Thoracic aorta (tissue), 2 donors: ENCODE measurements at regions not wholly inside any gene's neighbourhood (a gene's known extent, or its start where the extent isn't known, plus 50 kb on each side); places are given as distances from the start of the nearest gene placed in this dataset.

Experiments used
- ATAC-seq: fragments of 150-250 bp; one replicate; pipeline ENCODE4 v1.8.0; 2017; ENCODE audit warnings: low read depth; ENCODE audit not compliant: insufficient number of reproducible peaks, low FRiP score
- DNase-seq: peaks from one replicate; pipeline ENCODE4 v3.0.0-alpha.2; 2020; ENCODE audit warnings: low spot score
- H3K27ac ChIP-seq, 2 donors: fragments of 200-600 bp; sonication (generic); 1 replicate in 1 of 2; 2 replicates in 1 of 2; pipeline ENCODE4 v1.5.1; 2016; ENCODE audit warnings: mild to moderate bottlenecking in 2 of 2, moderate library complexity in 2 of 2
- H3K27me3 ChIP-seq: fragments of 200-600 bp; sonication (generic); replicated peaks from 2 replicates; pipeline ENCODE4 v1.6.0; 2016; ENCODE audit warnings: mild to moderate bottlenecking; ENCODE audit not compliant: insufficient read depth
- H3K36me3 ChIP-seq: fragments of 200-600 bp; sonication (generic); one replicate; pipeline ENCODE4 v1.5.1; 2016
- H3K4me1 ChIP-seq, 2 donors: fragments of 200-600 bp; sonication (generic); 1 replicate in 1 of 2; 2 replicates in 1 of 2; pipeline versions ENCODE4 v1.5.1 to v1.6.0; 2016; ENCODE audit warnings: low read depth in 2 of 2, mild to moderate bottlenecking in 1 of 2; ENCODE audit not compliant: control insufficient read depth in 1 of 2
- H3K4me3 ChIP-seq: fragments of 200-600 bp; sonication (generic); 2 replicates; pipeline ENCODE4 v1.5.1; 2016; ENCODE audit warnings: mild to moderate bottlenecking
- H3K9me3 ChIP-seq: fragments of 200-600 bp; sonication (generic); 2 replicates; pipeline ENCODE4 v1.5.1; 2016
- TF ChIP-seq, protein P1 (sequence below): fragments of 200-600 bp; sonication (generic); IDR thresholded peaks from one replicate; pipeline ENCODE4 v1.5.1; 2019; ENCODE audit warnings: antibody characterized with exemption

DNA sequence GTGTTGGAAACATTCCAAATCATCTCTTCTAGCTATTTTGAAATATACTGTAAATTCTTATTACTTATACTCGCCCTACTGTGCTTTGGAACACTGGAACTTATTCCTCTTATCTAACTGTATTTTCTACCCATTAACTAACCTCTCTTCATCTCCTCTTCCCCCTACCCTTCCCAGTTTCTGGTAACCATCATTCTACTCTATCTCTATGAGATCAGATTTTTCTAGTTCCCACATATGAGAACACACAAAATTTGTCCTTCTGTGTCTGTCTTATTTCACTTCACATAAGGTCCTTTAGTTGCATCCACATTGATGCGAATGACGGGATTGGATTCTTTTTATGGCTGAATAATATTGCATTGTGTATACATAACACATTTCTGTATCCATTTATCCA is 1003.8 kb upstream of the INTU start:
- Histone ChIP-seq H3K27me3 (no peaks in the 10 kb centered on the region), H3K36me3 (no peaks in the 10 kb centered on the region), H3K4me3 (no peak overlapping the region), H3K4me1 (no peaks in the 10 kb centered on the region), H3K9me3 (no peaks in the 10 kb centered on the region), H3K27ac (no peak overlapping the region)
- TF ChIP-seq, protein P1, sequence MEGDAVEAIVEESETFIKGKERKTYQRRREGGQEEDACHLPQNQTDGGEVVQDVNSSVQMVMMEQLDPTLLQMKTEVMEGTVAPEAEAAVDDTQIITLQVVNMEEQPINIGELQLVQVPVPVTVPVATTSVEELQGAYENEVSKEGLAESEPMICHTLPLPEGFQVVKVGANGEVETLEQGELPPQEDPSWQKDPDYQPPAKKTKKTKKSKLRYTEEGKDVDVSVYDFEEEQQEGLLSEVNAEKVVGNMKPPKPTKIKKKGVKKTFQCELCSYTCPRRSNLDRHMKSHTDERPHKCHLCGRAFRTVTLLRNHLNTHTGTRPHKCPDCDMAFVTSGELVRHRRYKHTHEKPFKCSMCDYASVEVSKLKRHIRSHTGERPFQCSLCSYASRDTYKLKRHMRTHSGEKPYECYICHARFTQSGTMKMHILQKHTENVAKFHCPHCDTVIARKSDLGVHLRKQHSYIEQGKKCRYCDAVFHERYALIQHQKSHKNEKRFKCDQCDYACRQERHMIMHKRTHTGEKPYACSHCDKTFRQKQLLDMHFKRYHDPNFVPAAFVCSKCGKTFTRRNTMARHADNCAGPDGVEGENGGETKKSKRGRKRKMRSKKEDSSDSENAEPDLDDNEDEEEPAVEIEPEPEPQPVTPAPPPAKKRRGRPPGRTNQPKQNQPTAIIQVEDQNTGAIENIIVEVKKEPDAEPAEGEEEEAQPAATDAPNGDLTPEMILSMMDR: no peak
- DNase-seq (no peak), ATAC-seq (no peak)

DNA sequence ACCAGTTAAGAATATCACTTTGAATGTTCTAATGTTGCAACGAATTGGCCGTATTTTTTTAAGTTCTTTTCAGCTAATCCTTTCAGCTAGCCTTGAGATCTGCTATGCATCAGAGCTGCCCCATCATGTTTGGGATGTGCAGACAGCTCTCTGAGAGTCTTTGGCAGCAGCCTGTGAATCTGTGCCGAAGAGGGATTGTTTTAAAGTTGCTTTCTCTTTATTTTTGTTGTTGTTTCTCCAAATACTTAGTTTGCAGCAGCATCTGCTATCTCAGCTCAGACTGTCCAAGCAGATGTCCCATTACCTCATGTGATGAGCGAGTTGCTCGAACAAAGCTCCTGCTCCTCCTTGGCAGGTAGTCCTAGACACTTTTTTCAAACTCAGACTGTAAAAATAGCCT is 1002.5 kb upstream of the INTU start:
- H3K4me3 ChIP-seq: no peak overlapping the region
- DNase-seq: no peak

DNA sequence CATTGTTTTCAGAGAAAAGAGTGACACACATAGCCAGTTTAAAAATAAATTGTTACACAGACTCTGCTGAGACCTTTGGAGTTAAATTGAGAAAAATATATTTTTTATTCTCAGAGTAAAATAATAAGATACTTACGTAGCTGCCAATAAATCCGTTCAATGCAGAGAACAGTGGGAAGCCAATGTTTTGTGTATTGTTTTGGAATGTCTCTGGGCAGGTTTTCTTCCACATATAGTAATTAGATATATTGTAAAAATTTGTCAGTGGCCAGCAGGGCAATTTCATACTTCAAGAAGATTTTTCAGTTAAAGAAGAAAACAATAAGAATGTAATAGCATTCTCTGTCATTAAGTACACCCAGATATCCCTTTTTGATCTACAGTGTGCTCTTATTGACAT is 999.5 kb upstream of the INTU start:
- Histone ChIP-seq H3K4me1 (no peaks in the 10 kb centered on the region), H3K4me3 (no peak overlapping the region), H3K36me3 (no peaks in the 10 kb centered on the region), H3K27me3 (no peaks in the 10 kb centered on the region), H3K27ac (no peak overlapping the region), H3K9me3 (no peaks in the 10 kb centered on the region)
- TF ChIP-seq, protein P1: no peak
- ATAC-seq (no peak), DNase-seq (no peak)

More for the DNA sequence above, 1002.5 kb upstream of the INTU start:
- TF ChIP-seq, protein P1: no peak
- Histone ChIP-seq H3K27ac (no peak overlapping the region), H3K4me1 (no peaks in the 10 kb centered on the region), H3K9me3 (no peaks in the 10 kb centered on the region), H3K36me3 (no peaks in the 10 kb centered on the region), H3K27me3 (no peaks in the 10 kb centered on the region)
- ATAC-seq: no peak

DNA sequence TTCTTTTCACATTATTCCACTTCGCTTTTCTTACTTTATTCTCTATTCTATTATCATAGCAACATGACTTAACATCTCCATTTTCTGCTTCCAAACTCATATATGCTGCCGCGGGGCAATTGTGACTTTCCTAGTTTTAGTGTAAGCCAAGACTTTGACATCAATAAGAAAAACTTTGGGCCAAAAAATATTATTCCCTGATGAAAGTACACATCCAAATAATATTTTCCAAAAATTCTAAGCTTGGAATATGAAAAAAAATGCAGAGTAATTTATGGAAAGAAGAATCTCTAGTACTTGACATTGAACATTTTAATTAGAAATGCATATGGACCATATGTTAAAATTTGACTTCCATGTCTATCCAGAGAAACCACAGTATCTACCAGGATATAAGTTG is 995.1 kb upstream of the INTU start:
- ATAC-seq (no peak), DNase-seq (no peak)
- TF ChIP-seq, protein P1: no peak
- H3K27ac ChIP-seq: no peak overlapping the region
- no peaks in the 10 kb centered on the region for H3K27me3 ChIP-seq
- H3K36me3 ChIP-seq: no peaks in the 10 kb centered on the region
- H3K9me3 ChIP-seq: no peaks in the 10 kb centered on the region
- no peaks in the 10 kb centered on the region for H3K4me1 ChIP-seq
- no peak overlapping the region for H3K4me3 ChIP-seq

DNA sequence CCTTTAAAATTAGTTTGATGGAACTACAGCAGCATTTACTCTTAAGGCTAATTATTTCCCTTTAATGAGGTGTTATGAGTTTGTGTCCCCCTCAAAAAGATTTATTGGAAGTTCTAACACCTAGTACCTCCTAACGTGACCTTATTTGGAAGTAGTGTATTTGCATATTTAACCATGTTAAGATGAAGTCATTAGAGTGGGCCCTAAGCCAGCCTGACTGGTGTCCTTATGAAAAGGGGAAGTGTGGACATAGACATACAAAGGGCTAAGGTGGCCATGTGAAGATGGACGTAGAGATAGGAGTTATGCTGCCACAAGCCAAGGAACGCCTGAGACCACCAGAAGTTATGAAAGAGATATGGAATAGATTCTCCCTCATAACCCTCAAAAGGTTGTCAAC is 985.4 kb upstream of the INTU start:
- H3K36me3 ChIP-seq: no peaks in the 10 kb centered on the region
- no peak overlapping the region for H3K27ac ChIP-seq
- H3K4me1 ChIP-seq: no peaks in the 10 kb centered on the region
- no peaks in the 10 kb centered on the region for H3K9me3 ChIP-seq
- TF ChIP-seq, protein P1: no peak
- H3K4me3 ChIP-seq: no peak overlapping the region
- no peaks in the 10 kb centered on the region for H3K27me3 ChIP-seq
- DNase-seq (no peak), ATAC-seq (no peak)
